GM18951 (cell line): ENCODE measurements at regions not wholly inside any gene's neighbourhood (a gene's known extent, or its start where the extent isn't known, plus 50 kb on each side); places are given as distances from the start of the nearest gene placed in this dataset.

Experiments used
- POLR2A ChIP-seq: IDR thresholded peaks from 4 replicates; pipeline ENCODE4 v1.6.1; 2011; ENCODE audit warnings: mild to moderate bottlenecking; ENCODE audit not compliant: insufficient read length, insufficient read depth; ENCODE audit errors: extremely low read depth
- in situ Hi-C: fragments of 300-500 bp; cut with MboI; formaldehyde crosslinking; loops from one replicate; pipeline ENCODE4 v1.12.0; 2022; ENCODE audit warnings: low sequenced_read_pairs, mixed read lengths, inconsistent platforms; ENCODE audit not compliant: unreplicated experiment

GRCh38 chr1:239835946-239836440 lies 255.7 kb upstream of the FMN2 start:
- in situ Hi-C loops: no loop called here
- no peak for TF ChIP-seq POLR2A

DNA sequence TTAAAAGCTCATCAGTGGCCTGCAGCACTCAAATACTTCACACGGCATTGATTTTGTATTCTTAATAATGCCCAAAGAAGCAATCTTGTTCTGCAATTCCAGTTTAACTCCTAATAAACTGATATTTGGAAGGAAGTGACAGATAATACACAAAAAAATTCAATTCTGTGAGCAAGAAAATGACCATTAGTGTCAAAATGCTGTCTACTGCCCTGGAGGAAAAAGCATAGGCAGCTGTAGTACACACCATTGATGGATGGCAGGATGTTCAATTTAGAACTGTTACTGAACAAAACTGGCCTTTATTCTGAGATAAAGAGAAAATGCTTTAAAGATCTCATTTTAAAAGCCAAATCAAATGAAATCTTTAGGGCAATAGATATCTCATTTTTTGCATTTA lies 251.3 kb upstream of the FMN2 start:
- TF ChIP-seq POLR2A: no peak
- in situ Hi-C loops: no loop called here

GRCh38 chr1:239840790-239841189 lies 250.9 kb upstream of the FMN2 start:
- in situ Hi-C loops: no loop called here
- TF ChIP-seq POLR2A: no peak

DNA sequence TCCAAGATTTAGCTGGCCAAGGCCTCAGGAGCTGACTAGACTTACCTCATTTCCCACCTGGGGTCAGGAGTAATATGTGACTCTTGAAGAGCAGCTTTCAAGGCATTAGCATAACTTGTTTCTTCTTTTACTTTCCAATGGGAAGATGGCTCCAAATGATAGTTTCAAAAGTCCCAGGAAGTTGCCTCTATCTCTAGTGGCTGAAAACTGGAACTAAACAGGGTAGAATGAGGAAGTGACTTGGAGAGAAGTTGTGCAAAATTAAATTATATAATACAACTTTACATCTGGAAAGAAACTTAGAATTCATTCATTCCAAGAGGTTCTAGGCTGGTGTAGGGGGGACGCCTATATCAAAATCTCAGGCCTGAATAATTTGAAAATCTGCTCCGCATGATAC lies 250.1 kb upstream of the FMN2 start:
- TF ChIP-seq POLR2A: no peak

DNA sequence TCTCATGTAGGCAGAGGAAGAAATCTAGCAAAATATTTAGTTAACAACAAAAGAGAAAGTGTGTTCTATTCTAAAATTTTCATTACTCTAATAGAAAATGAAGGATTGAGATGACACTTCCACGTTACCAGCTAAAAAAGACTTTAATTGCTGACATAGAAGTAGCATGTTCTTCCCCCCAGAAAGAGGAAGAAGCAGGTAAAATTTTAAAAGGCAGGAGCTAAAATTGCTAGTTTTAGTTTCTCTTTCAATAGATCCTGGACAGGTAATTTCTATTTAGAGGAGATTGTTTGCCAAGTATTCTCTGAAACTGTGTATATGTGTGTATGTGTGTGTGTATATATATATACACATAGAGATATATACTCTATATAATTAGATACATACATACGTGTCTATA lies 248.1 kb upstream of the FMN2 start:
- in situ Hi-C loops: no loop called here
- TF ChIP-seq POLR2A: no peak

More for the DNA sequence above, 250.1 kb upstream of the FMN2 start:
- in situ Hi-C loops: no loop called here

DNA sequence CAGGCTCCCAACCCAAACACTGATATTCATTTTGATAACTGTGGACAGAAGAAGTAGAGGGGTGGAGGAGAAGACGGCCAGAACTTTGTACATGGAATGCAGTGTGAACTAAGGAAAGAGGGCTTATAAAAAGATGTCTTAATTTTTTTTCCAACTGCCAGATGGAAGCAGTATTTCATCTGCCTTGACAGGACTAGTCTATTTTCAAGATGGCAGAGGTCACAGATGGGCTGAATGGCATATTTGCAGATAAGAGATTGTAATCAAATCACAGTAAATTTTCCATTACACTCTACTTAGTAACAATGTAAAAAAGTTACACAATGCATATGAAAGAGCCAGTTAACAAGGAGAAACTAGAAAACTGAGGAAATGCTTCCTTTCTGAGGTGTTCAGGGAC lies 246.8 kb upstream of the FMN2 start:
- TF ChIP-seq POLR2A: no peak
- in situ Hi-C loops: no loop called here

DNA sequence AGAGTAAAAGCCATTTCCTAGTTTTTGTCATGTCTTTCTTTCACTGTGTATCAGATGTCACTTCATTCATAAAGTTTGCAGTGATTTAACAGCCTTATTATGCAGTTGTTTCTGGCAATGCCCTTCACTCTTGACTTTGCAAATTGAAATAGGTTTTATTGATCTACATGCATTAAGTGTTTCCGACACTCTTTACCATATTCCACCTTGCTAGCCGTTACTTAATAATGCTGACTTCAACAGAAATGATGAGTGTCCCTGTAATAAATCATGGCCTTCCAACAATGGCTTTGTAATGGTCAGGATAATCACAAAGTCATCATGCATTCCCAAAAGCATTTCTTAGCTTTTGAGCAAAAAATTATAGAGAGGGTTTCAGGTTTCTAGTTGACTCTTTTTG lies 236.8 kb upstream of the FMN2 start:
- in situ Hi-C loops: no loop called here
- TF ChIP-seq POLR2A: no peak

DNA sequence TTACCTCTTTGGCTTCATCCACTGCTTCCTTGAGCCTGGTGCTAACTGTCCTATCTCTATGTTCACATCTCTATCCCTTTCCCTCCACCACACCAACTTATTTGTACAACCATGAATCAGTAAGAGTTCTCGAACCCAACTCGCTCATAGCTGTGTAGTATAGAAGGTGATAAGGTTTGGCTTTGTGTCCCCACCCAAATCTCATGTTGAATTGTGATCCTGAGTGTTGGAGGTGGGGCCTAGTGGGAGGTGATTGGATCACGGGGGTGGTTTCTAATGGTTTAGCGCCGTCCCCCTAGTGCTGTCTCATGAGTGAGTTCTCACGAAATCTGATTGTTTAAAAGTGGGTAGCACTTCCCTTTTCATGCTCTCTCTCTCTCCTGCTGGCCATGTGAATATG lies 235.6 kb upstream of the FMN2 start:
- no peak for TF ChIP-seq POLR2A
- in situ Hi-C loops: no loop called here

GRCh38 chr1:239856924-239857323 lies 234.8 kb upstream of the FMN2 start:
- no peak for TF ChIP-seq POLR2A
- in situ Hi-C loops: no loop called here

GRCh38 chr1:239858057-239858456 lies 233.6 kb upstream of the FMN2 start:
- in situ Hi-C loops: no loop called here
- TF ChIP-seq POLR2A: no peak

DNA sequence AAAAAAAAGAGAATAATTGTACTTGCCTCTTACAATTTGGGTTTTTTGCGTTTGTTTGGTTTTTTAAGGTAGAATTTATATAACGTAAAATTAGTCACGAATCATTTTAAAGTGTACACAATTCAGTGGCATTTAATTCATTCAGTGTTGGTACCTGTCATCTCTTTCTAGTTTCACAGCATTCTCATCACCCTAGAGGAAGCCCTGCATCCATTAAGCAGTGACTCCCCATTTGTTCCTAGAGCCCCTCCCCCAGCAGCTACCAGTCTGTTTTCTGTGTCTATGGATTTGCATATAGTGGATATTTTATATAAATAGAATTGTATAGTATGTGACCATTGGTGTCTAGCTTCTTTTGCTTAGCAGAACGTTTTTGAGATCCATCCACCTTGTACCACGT lies 233.2 kb upstream of the FMN2 start:
- in situ Hi-C loops: no loop called here
- no peak for TF ChIP-seq POLR2A

GRCh38 chr1:239861985-239862384 lies 229.7 kb upstream of the FMN2 start:
- in situ Hi-C loops: no loop called here
- TF ChIP-seq POLR2A: no peak

- no peak for TF ChIP-seq POLR2A
- in situ Hi-C loops: no loop called here
These were observed 223.4 kb upstream of the FMN2 start for GRCh38 chr1:239868058-239868832.

GRCh38 chr1:239870194-239870593 lies 221.5 kb upstream of the FMN2 start:
- no peak for TF ChIP-seq POLR2A
- in situ Hi-C loops: no loop called here

- in situ Hi-C loops: no loop called here
- no peak for TF ChIP-seq POLR2A
These were observed 219.1 kb upstream of the FMN2 start for GRCh38 chr1:239872626-239873025.

DNA sequence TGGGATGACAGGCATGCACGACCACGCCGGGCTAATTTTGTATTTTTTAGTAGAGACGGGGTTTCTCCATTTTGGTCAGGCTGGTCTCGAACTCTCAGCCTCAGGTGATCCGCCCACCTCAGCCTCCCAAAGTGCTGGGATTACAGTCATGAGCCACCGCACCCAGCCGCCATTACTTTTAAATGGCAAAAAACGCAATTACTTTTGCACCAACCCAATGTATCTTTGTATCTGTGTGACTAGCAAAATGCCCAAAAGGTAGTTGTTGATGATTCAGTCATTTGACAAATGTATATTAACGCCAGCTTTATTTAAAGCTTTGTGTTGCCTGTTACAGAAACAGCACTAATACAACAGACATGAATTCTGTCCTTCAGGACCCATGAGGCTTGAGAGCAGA lies 216.9 kb upstream of the FMN2 start:
- TF ChIP-seq POLR2A: no peak
- in situ Hi-C loops: loop anchor here (25.0 kb wide), 1 partner anchor 463 kb away; no protein-coding TSS in a partner anchor
